ENCODE measurements at regions not wholly inside any gene's neighbourhood (a gene's known extent, or its start where the extent isn't known, plus 50 kb on each side); places are given as distances from the start of the nearest gene placed in this dataset.
"Not testable (repeated sequence)": the region's sequence is repeated elsewhere in the genome, so short reads cannot be mapped to it uniquely, and the experiment has no call there.

DNA sequence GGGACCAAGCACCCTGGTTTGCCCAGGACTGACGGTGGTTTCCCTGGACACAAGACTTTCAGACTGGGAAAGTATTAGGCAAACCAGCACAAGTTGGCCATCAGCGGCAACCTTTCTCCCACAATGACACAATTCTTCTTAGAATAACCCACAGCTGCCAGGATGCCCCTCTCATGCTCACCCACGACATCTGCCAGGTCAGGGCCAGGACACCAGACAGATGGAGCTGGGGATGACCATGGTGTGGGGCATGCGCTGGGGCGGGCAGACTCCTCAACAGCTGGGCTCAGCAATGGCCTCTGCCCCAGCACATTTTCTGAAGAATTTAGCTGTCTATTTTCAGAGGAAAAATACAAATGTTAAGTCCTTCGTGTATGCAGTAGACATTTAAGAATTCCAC is 226.4 kb downstream of the FNDC1 start:
- Histone ChIP-seq H3K27ac (no peak overlapping the region), H3K4me1 (peaks cover 0 to 10% (median 3%) of the 10 kb centered on the region in 4 donors), H3K27me3 (no peaks in the 10 kb centered on the region), H3K9me3 (no peaks in the 10 kb centered on the region), H3K36me3 (no peaks in the 10 kb centered on the region), H3K4me3 (no peak overlapping the region)
- no peak for DNase-seq (ENCODE audit: low spot score in 2 of 2)
- WGBS, 2 donors: 74 to 79% methylated on average over 6 of the region's 6 CpGs
- TF ChIP-seq CTCF (IDR thresholded peaks at IDR 0.05) (no peak), EP300 (IDR thresholded peaks at IDR 0.05) (no peak)

DNA sequence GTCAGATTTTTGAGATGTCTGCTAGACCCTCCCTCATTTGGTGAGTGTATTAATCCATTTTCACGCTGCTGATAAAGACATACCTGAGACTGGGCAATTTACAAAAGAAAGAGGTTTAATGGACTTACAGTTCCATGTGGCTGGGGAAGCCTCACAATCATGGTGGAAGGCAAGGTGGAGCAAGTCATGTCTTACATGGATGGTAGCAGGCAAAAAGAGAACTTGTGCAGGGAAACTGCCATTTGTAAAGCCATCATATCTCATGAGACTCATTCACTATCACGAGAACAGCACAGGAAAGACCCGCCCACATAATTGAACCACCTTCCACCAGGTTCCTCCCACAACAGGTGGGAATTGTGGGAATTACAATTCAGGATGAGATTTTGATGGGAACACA is 223.5 kb downstream of the FNDC1 start:
- H3K27me3 ChIP-seq; H3K4me3 ChIP-seq; H3K27ac ChIP-seq; DNase-seq (ENCODE audit: low spot score in 2 of 2); H3K9me3 ChIP-seq; H3K36me3 ChIP-seq: not testable (repeated sequence)
- WGBS, 2 donors: 90 to 91% methylated on average over 3 of the region's 3 CpGs
- H3K4me1 ChIP-seq: peaks cover 0 to 19% (median 5%) of the 10 kb centered on the region in 4 donors

- no peaks in the 10 kb centered on the region for H3K9me3 ChIP-seq
- no peaks in the 10 kb centered on the region for H3K27me3 ChIP-seq
- H3K36me3 ChIP-seq: no peaks in the 10 kb centered on the region
- peaks cover 0 to 19% (median 5%) of the 10 kb centered on the region in 4 donors for H3K4me1 ChIP-seq
- no peak overlapping the region for H3K4me3 ChIP-seq
- DNase-seq (ENCODE audit: low spot score in 2 of 2): no peak
- H3K27ac ChIP-seq: peak overlapping the region in 2 of 4 donors; percentile 61 to 71
- 8 to 17% methylated on average over 3 of the region's 3 CpGs for WGBS, 2 donors
- TF ChIP-seq POLR2A (IDR thresholded peaks at IDR 0.05): no peak
- TF ChIP-seq EP300 (IDR thresholded peaks at IDR 0.05): no peak
- no peak for TF ChIP-seq CTCF (IDR thresholded peaks at IDR 0.05)
Observed at GRCh38 chr6:159390381-159390780, 221.2 kb downstream of the FNDC1 start.

DNA sequence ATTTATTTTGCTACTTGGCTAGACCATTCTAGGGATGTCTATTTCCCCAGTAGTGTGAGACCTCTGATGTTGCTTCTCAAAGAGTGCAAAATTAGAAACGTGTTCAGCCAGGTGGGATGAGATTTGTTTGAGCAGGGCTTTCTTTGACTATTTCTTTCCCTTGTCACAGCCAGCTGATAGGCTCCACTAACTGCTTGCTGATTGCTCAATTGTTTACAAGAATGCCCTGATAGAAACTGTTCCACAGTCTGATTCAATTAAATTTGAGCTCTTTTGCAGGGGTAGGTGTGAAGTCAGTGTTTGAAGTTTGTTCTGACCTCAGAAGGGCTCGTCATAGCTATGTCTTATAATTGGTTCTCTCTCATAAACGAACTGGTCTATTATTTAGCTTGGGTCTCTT is 220.5 kb downstream of the FNDC1 start:
- DNase-seq (ENCODE audit: low spot score in 2 of 2): no peak
- Histone ChIP-seq H3K36me3 (no peaks in the 10 kb centered on the region), H3K27ac (peak overlapping the region in 2 of 4 donors; percentile 39 to 71), H3K4me3 (no peak overlapping the region), H3K27me3 (no peaks in the 10 kb centered on the region), H3K4me1 (peaks cover 0 to 19% (median 5%) of the 10 kb centered on the region in 4 donors), H3K9me3 (no peaks in the 10 kb centered on the region)
- WGBS, 2 donors: 40 to 46% methylated on average over 3 of the region's 3 CpGs
- no peak for TF ChIP-seq POLR2A (IDR thresholded peaks at IDR 0.05)
- TF ChIP-seq EP300 (IDR thresholded peaks at IDR 0.05): no peak
- no peak for TF ChIP-seq CTCF (IDR thresholded peaks at IDR 0.05)

- TF ChIP-seq CTCF (IDR thresholded peaks at IDR 0.05): no peak
- no peak for TF ChIP-seq EP300 (IDR thresholded peaks at IDR 0.05)
- no peak for TF ChIP-seq POLR2A (IDR thresholded peaks at IDR 0.05)
- WGBS, 2 donors: 77 to 90% methylated on average over 1 of the region's 1 CpG
- no peak overlapping the region for H3K27ac ChIP-seq
- H3K36me3 ChIP-seq: no peaks in the 10 kb centered on the region
- no peak for DNase-seq (ENCODE audit: low spot score in 2 of 2)
- no peaks in the 10 kb centered on the region for H3K27me3 ChIP-seq
- peaks cover 0 to 12% (median 2%) of the 10 kb centered on the region in 4 donors for H3K4me1 ChIP-seq
- H3K9me3 ChIP-seq: no peaks in the 10 kb centered on the region
- no peak overlapping the region for H3K4me3 ChIP-seq
Observed at GRCh38 chr6:159380114-159380513, 210.9 kb downstream of the FNDC1 start.

Measured in tibial nerve (tissue), 4 donors.